ENCODE measurements at regions not wholly inside any gene's neighbourhood (a gene's known extent, or its start where the extent isn't known, plus 50 kb on each side); places are given as distances from the start of the nearest gene placed in this dataset.

GRCh38 chr10:10661176-10661575 lies 356.5 kb upstream of the CELF2 start:
- H3K4me3 Mint-ChIP-seq = no peak overlapping the region

GRCh38 chr10:10662716-10663408 lies 354.8 kb upstream of the CELF2 start:
- peaks cover 5% of the 10 kb centered on the region for H3K36me3 Mint-ChIP-seq (ENCODE audit: low read depth)
- H3K27ac Mint-ChIP-seq = no peak overlapping the region
- H3K9me3 Mint-ChIP-seq = peaks cover 13% of the 10 kb centered on the region
- peaks cover 8% of the 10 kb centered on the region for H3K4me1 Mint-ChIP-seq
- TF ChIP-seq CTCF (IDR thresholded peaks at IDR 0.05) = no peak
- DNase-seq = no peak
- H3K27me3 Mint-ChIP-seq (ENCODE audit: low read depth, poor library complexity) = peaks cover 3% of the 10 kb centered on the region
- H3K4me3 Mint-ChIP-seq = no peak overlapping the region

More at GRCh38 chr10:10661176-10661575, 356.5 kb upstream of the CELF2 start:
- no peak for TF ChIP-seq CTCF (IDR thresholded peaks at IDR 0.05)
- peaks cover 3% of the 10 kb centered on the region for H3K27me3 Mint-ChIP-seq (ENCODE audit: low read depth, poor library complexity)
- peaks cover 5% of the 10 kb centered on the region for H3K36me3 Mint-ChIP-seq (ENCODE audit: low read depth)
- DNase-seq = no peak
- H3K4me1 Mint-ChIP-seq = peaks cover 8% of the 10 kb centered on the region
- H3K9me3 Mint-ChIP-seq = peaks cover 18% of the 10 kb centered on the region
- H3K27ac Mint-ChIP-seq = no peak overlapping the region

- Mint-ChIP-seq H3K27ac (no peak overlapping the region), H3K9me3 (peaks cover 13% of the 10 kb centered on the region), H3K4me1 (peaks cover 8% of the 10 kb centered on the region)
Measured at GRCh38 chr10:10663622-10664021, 354.1 kb upstream of the CELF2 start.

GRCh38 chr10:10665750-10666149 lies 351.9 kb upstream of the CELF2 start:
- H3K4me1 Mint-ChIP-seq = peaks cover 8% of the 10 kb centered on the region

More at GRCh38 chr10:10663622-10664021, 354.1 kb upstream of the CELF2 start:
- TF ChIP-seq CTCF (IDR thresholded peaks at IDR 0.05) = no peak
- H3K4me3 Mint-ChIP-seq = no peak overlapping the region
- H3K27me3 Mint-ChIP-seq (ENCODE audit: low read depth, poor library complexity) = peaks cover 3% of the 10 kb centered on the region
- DNase-seq = no peak
- H3K36me3 Mint-ChIP-seq (ENCODE audit: low read depth) = peaks cover 5% of the 10 kb centered on the region

GRCh38 chr10:10667466-10667865 lies 350.2 kb upstream of the CELF2 start:
- H3K27ac Mint-ChIP-seq = no peak overlapping the region
- no peak overlapping the region for H3K4me3 Mint-ChIP-seq
- peaks cover 5% of the 10 kb centered on the region for H3K4me1 Mint-ChIP-seq
- no peaks in the 10 kb centered on the region for H3K27me3 Mint-ChIP-seq (ENCODE audit: low read depth, poor library complexity)
- H3K36me3 Mint-ChIP-seq (ENCODE audit: low read depth) = no peaks in the 10 kb centered on the region
- no peak for TF ChIP-seq CTCF (IDR thresholded peaks at IDR 0.05)
- DNase-seq = no peak
- peaks cover 4% of the 10 kb centered on the region for H3K9me3 Mint-ChIP-seq

More at GRCh38 chr10:10665750-10666149, 351.9 kb upstream of the CELF2 start:
- TF ChIP-seq CTCF (IDR thresholded peaks at IDR 0.05) = no peak
- no peak for DNase-seq
- Mint-ChIP-seq H3K36me3 (ENCODE audit: low read depth) (no peaks in the 10 kb centered on the region), H3K9me3 (peaks cover 4% of the 10 kb centered on the region), H3K4me3 (no peak overlapping the region), H3K27me3 (ENCODE audit: low read depth, poor library complexity) (no peaks in the 10 kb centered on the region), H3K27ac (no peak overlapping the region)

GRCh38 chr10:10676972-10677371 lies 340.7 kb upstream of the CELF2 start:
- Mint-ChIP-seq H3K27ac (no peak overlapping the region), H3K9me3 (peaks cover 33% of the 10 kb centered on the region), H3K4me3 (no peak overlapping the region), H3K27me3 (ENCODE audit: low read depth, poor library complexity) (no peaks in the 10 kb centered on the region), H3K36me3 (ENCODE audit: low read depth) (no peaks in the 10 kb centered on the region), H3K4me1 (no peaks in the 10 kb centered on the region)
- no peak for DNase-seq
- TF ChIP-seq CTCF (IDR thresholded peaks at IDR 0.05) = no peak

Data from nephron progenitor cell (in vitro differentiated cells).